Heart left ventricle (tissue), 16 donors: ENCODE measurements at regions not wholly inside any gene's neighbourhood (a gene's known extent, or its start where the extent isn't known, plus 50 kb on each side); places are given as distances from the start of the nearest gene placed in this dataset.

Experiments
- ATAC-seq, 4 donors: fragments of 200-7000 bp; cut with Tn5 transposase; one replicate each; pipeline ENCODE4 v1.9.1; 2020 to 2022; ENCODE audit warnings: moderate library complexity in 4 of 4, mild to moderate bottlenecking in 3 of 4, moderate number of reproducible peaks in 1 of 4
- DNase-seq, 5 donors: peaks; one replicate each; pipeline ENCODE4 v3.0.0-alpha.2; 2020
- H3K27ac ChIP-seq, 12 donors: fragments of 200-600 bp; sonication (generic) in 4 of 12; one replicate each; pipeline versions ENCODE4 v1.5.0 to v1.8.0; 2016 to 2022; ENCODE audit warnings: mild to moderate bottlenecking in 2 of 12
- H3K27me3 ChIP-seq, 9 donors: fragments of 200-600 bp; sonication (generic) in 2 of 9; one replicate each; pipeline versions ENCODE4 v1.5.1 to v1.8.0; 2016 to 2022; ENCODE audit warnings: mild to moderate bottlenecking in 3 of 9
- H3K36me3 ChIP-seq, 9 donors: fragments of 200-600 bp; sonication (generic) in 2 of 9; one replicate each; pipeline versions ENCODE4 v1.5.0 to v1.8.0; 2018 to 2022; ENCODE audit warnings: mild to moderate bottlenecking in 2 of 9
- H3K4me1 ChIP-seq, 12 donors: fragments of 200-600 bp; sonication (generic) in 4 of 12; one replicate each; pipeline versions ENCODE4 v1.5.0 to v1.8.0; 2016 to 2022; ENCODE audit warnings: mild to moderate bottlenecking in 3 of 12
- H3K4me3 ChIP-seq, 12 donors: fragments of 200-600 bp; sonication (generic) in 4 of 12; one replicate each; pipeline versions ENCODE4 v1.5.0 to v1.8.0; 2017 to 2022; ENCODE audit warnings: mild to moderate bottlenecking in 9 of 12, moderate library complexity in 4 of 12
- H3K9me3 ChIP-seq, 12 donors: fragments of 200-600 bp; sonication (generic) in 4 of 12; one replicate each; pipeline versions ENCODE4 v1.5.0 to v1.8.0; 2016 to 2022; ENCODE audit warnings: mild to moderate bottlenecking in 1 of 12
- POLR2A ChIP-seq, 2 donors: fragments of 450-650 bp; IDR thresholded peaks; one replicate each; pipeline ENCODE4 v1.6.1; 2017; ENCODE audit warnings: antibody characterized with exemption in 2 of 2, mild to moderate bottlenecking in 2 of 2, moderate library complexity in 2 of 2
- WGBS, 4 donors: extraction: QIAGEN DNeasy Blood & Tissue Kit in 2 of 4; methylation state at CpG; one replicate each; pipeline versions ENCODE4 v1.1.5 to v1.1.7; 2013 to 2018; 5-methylcytosine and 5-hydroxymethylcytosine counted together
- intact Hi-C, 10 donors: fragments of 100-400 bp; cut with DNase I; formaldehyde crosslinking; loops; one replicate each; pipeline versions ENCODE4 v1.11.1 to v1.14.2; 2022
- TF ChIP-seq, protein P1 (sequence below), 12 donors: fragments of 200-600 bp; sonication (generic) in 4 of 12; IDR thresholded peaks; one replicate each; pipeline versions ENCODE4 v1.5.0 to v1.8.0; 2018 to 2022; ENCODE audit warnings: antibody characterized with exemption in 12 of 12, mild to moderate bottlenecking in 5 of 12
- donor health status: ischemic (EF 13 %, LVEDD 7.1; RV severe dilation, severe dysfunction).
- donor health status: healthy with polysubstance abuse.
- donor health status: DM: no; HTN: yes; CAD: no.
- donor health status: DM: no; HTN: no; CAD: no.
- donor health status: ischemic (EF 25% LVEDD 6.9; RV normal size, moderate dysfunction).
- donor health status: ischemic (EF 25% LVEDD 5.7; RV mildly dilated, moderate dysfunction).
- donor health status: healthy.
- donor health status: DM: yes; HTN: yes; CAD: no.
- donor health status: ischemic (EF 35%, LVEDD 5.7; RV mildly dilated, moderate dysfunction).
- donor health status: nonischemic (EF 11% LVEDD 7.7; RV severe dilation, severe dysfunction).
- donor health status: DM: yes; HTN: yes; CAD: no.
- donor health status: PGD.
- donor health status: ischemic (EF 29% LVEDD 5.4; RV normal size, mild dysfunction).
- donor health status: nonischemic (EF 23%, LVEDD 6.1; RV moderate dilation, normal function).

DNA sequence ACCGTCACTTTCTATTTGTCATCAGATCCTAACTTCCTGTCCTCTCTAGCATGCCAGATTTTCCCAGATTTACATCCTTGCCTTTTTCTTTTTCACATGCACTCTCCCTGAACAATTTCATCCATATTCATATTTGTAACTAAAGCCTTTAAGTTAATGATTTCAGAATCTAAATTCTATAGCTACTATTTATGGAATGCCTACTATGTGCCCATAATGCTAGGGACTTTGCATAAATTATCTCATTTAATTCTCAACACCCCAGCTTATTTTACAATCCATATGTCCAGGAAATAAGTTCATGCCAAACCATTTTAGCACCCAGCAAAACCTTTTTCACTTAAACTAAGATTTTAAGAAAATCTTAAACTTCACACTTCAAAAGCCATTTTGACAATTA lies 531.9 kb downstream of the NUP35 start:
- 42 to 48% (median 45%) methylated on average over 1 of the region's 1 CpG for WGBS, 4 donors

GRCh38 chr2:183665425-183665824 lies 541.2 kb downstream of the NUP35 start:
- no peak overlapping the region for H3K27ac ChIP-seq

More for the DNA sequence above, 531.9 kb downstream of the NUP35 start:
- H3K27me3 ChIP-seq: no peaks in the 10 kb centered on the region
- ATAC-seq (no peak), DNase-seq (no peak)
- H3K36me3 ChIP-seq: no peaks in the 10 kb centered on the region
- no peak overlapping the region for H3K27ac ChIP-seq
- intact Hi-C loops: no loop called here
- no peak for TF ChIP-seq POLR2A (IDR thresholded peaks at IDR 0.05)
- TF ChIP-seq, protein P1, sequence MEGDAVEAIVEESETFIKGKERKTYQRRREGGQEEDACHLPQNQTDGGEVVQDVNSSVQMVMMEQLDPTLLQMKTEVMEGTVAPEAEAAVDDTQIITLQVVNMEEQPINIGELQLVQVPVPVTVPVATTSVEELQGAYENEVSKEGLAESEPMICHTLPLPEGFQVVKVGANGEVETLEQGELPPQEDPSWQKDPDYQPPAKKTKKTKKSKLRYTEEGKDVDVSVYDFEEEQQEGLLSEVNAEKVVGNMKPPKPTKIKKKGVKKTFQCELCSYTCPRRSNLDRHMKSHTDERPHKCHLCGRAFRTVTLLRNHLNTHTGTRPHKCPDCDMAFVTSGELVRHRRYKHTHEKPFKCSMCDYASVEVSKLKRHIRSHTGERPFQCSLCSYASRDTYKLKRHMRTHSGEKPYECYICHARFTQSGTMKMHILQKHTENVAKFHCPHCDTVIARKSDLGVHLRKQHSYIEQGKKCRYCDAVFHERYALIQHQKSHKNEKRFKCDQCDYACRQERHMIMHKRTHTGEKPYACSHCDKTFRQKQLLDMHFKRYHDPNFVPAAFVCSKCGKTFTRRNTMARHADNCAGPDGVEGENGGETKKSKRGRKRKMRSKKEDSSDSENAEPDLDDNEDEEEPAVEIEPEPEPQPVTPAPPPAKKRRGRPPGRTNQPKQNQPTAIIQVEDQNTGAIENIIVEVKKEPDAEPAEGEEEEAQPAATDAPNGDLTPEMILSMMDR (IDR thresholded peaks at IDR 0.05): no peak
- peaks cover 0 to 5% (median 0%) of the 10 kb centered on the region in 12 donors for H3K9me3 ChIP-seq
- no peak overlapping the region for H3K4me3 ChIP-seq
- H3K4me1 ChIP-seq: no peaks in the 10 kb centered on the region

GRCh38 chr2:183666031-183666430 lies 541.8 kb downstream of the NUP35 start:
- ATAC-seq (no peak), DNase-seq (no peak)
- intact Hi-C loops: no loop called here
- 32 to 56% (median 38%) methylated on average over 1 of the region's 1 CpG for WGBS, 4 donors
- Histone ChIP-seq H3K4me1 (peaks cover 0 to 16% (median 0%) of the 10 kb centered on the region in 12 donors), H3K9me3 (peaks cover 0 to under 1% (median 0%) of the 10 kb centered on the region in 12 donors), H3K27ac (no peak overlapping the region), H3K27me3 (no peaks in the 10 kb centered on the region), H3K36me3 (no peaks in the 10 kb centered on the region), H3K4me3 (no peak overlapping the region)
- TF ChIP-seq, protein P1 (IDR thresholded peaks at IDR 0.05): no peak
- TF ChIP-seq POLR2A (IDR thresholded peaks at IDR 0.05): no peak

More at GRCh38 chr2:183665425-183665824, 541.2 kb downstream of the NUP35 start:
- 34 to 54% (median 43%) methylated on average over 3 of the region's 3 CpGs for WGBS, 4 donors
- intact Hi-C loops: no loop called here
- ATAC-seq (no peak), DNase-seq (no peak)
- peaks cover 0 to 16% (median 0%) of the 10 kb centered on the region in 12 donors for H3K4me1 ChIP-seq
- no peak overlapping the region for H3K4me3 ChIP-seq
- peaks cover 0 to 5% (median 0%) of the 10 kb centered on the region in 12 donors for H3K9me3 ChIP-seq
- H3K36me3 ChIP-seq: no peaks in the 10 kb centered on the region
- H3K27me3 ChIP-seq: no peaks in the 10 kb centered on the region
- TF ChIP-seq, protein P1 (IDR thresholded peaks at IDR 0.05): no peak
- no peak for TF ChIP-seq POLR2A (IDR thresholded peaks at IDR 0.05)

- peaks cover 0 to 6% (median 0%) of the 10 kb centered on the region in 12 donors for H3K4me1 ChIP-seq
- no peak for TF ChIP-seq POLR2A (IDR thresholded peaks at IDR 0.05)
- TF ChIP-seq, protein P1 (IDR thresholded peaks at IDR 0.05): no peak
- WGBS, 4 donors: 70 to 81% (median 73%) methylated on average over 2 of the region's 2 CpGs
- intact Hi-C loops: no loop called here
- H3K4me3 ChIP-seq: no peak overlapping the region
- H3K27ac ChIP-seq: no peak overlapping the region
- ATAC-seq: no peak
- H3K36me3 ChIP-seq: no peaks in the 10 kb centered on the region
- H3K27me3 ChIP-seq: no peaks in the 10 kb centered on the region
- no peak for DNase-seq
- H3K9me3 ChIP-seq: no peaks in the 10 kb centered on the region
Measured at GRCh38 chr2:183671233-183671632, 547.0 kb downstream of the NUP35 start.
